BE2C (cell line): ENCODE measurements at regions not wholly inside any gene's neighbourhood (a gene's known extent, or its start where the extent isn't known, plus 50 kb on each side); places are given as distances from the start of the nearest gene placed in this dataset.

Experiments
- DNase-seq: peaks from one replicate; pipeline ENCODE4 v3.0.0-alpha.2; 2020
- H3K27me3 ChIP-seq: fragments of 250-450 bp; sonication (Bioruptor Pico); 2 replicates; pipeline ENCODE4 v1.5.1; 2020; ENCODE audit warnings: mild to moderate bottlenecking
- H3K36me3 ChIP-seq: fragments of 250-450 bp; sonication (Bioruptor Pico); 2 replicates; pipeline ENCODE4 v1.5.1; 2020; ENCODE audit warnings: mild to moderate bottlenecking
- H3K4me1 ChIP-seq: fragments of 250-450 bp; sonication (Bioruptor Pico); 2 replicates; pipeline ENCODE4 v1.5.1; 2020
- H3K4me3 ChIP-seq: 2 replicates; pipeline ENCODE4 v1.5.1; 2011; ENCODE audit warnings: low read depth, low read length
- H3K9me3 ChIP-seq: fragments of 250-450 bp; sonication (Bioruptor Pico); 2 replicates; pipeline ENCODE4 v1.5.1; 2020
- CTCF ChIP-seq: IDR thresholded peaks from 2 replicates; pipeline ENCODE4 v1.5.1; 2012; ENCODE audit warnings: mild to moderate bottlenecking, low read depth, low read length

GRCh38 chr5:5953584-5954274, 424.6 kb downstream of the MED10 start:
- H3K36me3 ChIP-seq = no peaks in the 10 kb centered on the region
- no peak for TF ChIP-seq CTCF
- H3K4me3 ChIP-seq = no peak overlapping the region
- H3K27me3 ChIP-seq = no peaks in the 10 kb centered on the region
- H3K9me3 ChIP-seq = no peaks in the 10 kb centered on the region; the same call in 1 of the 2 replicates
- DNase-seq = no peak
- H3K4me1 ChIP-seq = no peaks in the 10 kb centered on the region

- Histone ChIP-seq H3K9me3 (no peaks in the 10 kb centered on the region; the same call in 1 of the 2 replicates), H3K36me3 (no peaks in the 10 kb centered on the region), H3K27me3 (no peaks in the 10 kb centered on the region), H3K4me1 (no peaks in the 10 kb centered on the region), H3K4me3 (no peak overlapping the region)
- TF ChIP-seq CTCF = no peak
- DNase-seq = no peak
Observed at GRCh38 chr5:5951953-5952352, 426.4 kb downstream of the MED10 start.

GRCh38 chr5:5950658-5951057, 427.7 kb downstream of the MED10 start:
- TF ChIP-seq CTCF = no peak
- Histone ChIP-seq H3K9me3 (no peaks in the 10 kb centered on the region; the same call in 1 of the 2 replicates), H3K4me1 (no peaks in the 10 kb centered on the region), H3K27me3 (no peaks in the 10 kb centered on the region), H3K36me3 (no peaks in the 10 kb centered on the region), H3K4me3 (no peak overlapping the region)
- DNase-seq = no peak

GRCh38 chr5:5941486-5941885, 436.9 kb downstream of the MED10 start:
- no peak overlapping the region for H3K4me3 ChIP-seq
- no peak for DNase-seq
- H3K27me3 ChIP-seq = no peaks in the 10 kb centered on the region
- H3K36me3 ChIP-seq = no peaks in the 10 kb centered on the region
- H3K4me1 ChIP-seq = no peaks in the 10 kb centered on the region
- H3K9me3 ChIP-seq = no peaks in the 10 kb centered on the region
- no peak for TF ChIP-seq CTCF

GRCh38 chr5:5939759-5940370, 438.5 kb downstream of the MED10 start:
- H3K9me3 ChIP-seq = no peaks in the 10 kb centered on the region
- no peaks in the 10 kb centered on the region for H3K27me3 ChIP-seq
- no peaks in the 10 kb centered on the region for H3K4me1 ChIP-seq
- no peaks in the 10 kb centered on the region for H3K36me3 ChIP-seq
- TF ChIP-seq CTCF = no peak
- no peak for DNase-seq
- no peak overlapping the region for H3K4me3 ChIP-seq

- Histone ChIP-seq H3K36me3 (no peaks in the 10 kb centered on the region), H3K9me3 (no peaks in the 10 kb centered on the region), H3K4me1 (no peaks in the 10 kb centered on the region), H3K27me3 (no peaks in the 10 kb centered on the region), H3K4me3 (no peak overlapping the region)
- no peak for TF ChIP-seq CTCF
- no peak for DNase-seq
Observed at GRCh38 chr5:5933651-5934050, 444.7 kb downstream of the MED10 start.
